ENCODE measurements at regions not wholly inside any gene's neighbourhood (a gene's known extent, or its start where the extent isn't known, plus 50 kb on each side); places are given as distances from the start of the nearest gene placed in this dataset.

DNA sequence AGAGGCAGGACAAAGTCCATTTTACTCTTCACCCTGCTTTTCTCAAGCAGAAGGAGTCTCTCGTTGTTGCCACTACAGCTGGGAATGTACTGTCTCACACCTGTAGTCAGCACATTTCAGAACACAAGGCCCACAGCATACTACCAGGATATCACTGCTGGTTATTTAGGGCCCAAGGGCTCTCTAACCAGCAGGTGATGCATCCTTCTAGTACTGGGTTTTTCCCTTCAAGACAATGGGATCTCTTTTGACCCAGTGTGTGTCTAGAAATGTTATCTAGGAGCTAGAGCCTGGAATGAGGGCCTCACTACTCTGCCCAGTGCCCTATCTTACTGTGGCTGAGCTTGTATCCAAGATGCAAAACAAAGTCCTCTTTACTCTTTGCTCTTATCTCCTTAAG is 235.1 kb upstream of the PRR16 start:
- no peak for ATAC-seq
- H3K27ac Mint-ChIP-seq, result no peak overlapping the region
- H3K9me3 Mint-ChIP-seq, result peaks cover 17% of the 10 kb centered on the region
- no peaks in the 10 kb centered on the region for H3K36me3 Mint-ChIP-seq (ENCODE audit: low read depth)
- no peak overlapping the region for H3K4me3 Mint-ChIP-seq
- no peaks in the 10 kb centered on the region for H3K27me3 Mint-ChIP-seq
- no peak for DNase-seq
- H3K4me1 Mint-ChIP-seq, result no peaks in the 10 kb centered on the region

DNA sequence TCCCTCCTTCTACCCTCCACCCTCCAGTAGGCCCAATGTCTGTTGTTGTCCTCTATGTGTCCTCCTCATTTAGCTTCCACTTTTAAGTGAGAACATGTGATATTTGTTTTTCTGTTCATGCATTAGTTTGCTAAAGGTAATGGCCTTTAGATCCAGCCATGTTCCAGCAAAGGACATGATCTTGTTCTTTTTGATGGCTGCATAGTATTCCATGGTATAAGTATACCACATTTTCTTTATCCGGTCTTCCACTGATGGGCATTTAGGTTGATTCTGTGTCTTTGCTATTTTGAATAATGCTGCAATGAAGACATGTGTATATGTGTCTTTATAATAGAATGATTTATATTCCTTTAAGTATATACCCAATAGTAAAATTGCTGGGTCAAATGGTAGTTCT is 232.5 kb upstream of the PRR16 start:
- no peak overlapping the region for H3K27ac Mint-ChIP-seq
- ATAC-seq (no peak), DNase-seq (no peak)
- no peak overlapping the region for H3K4me3 Mint-ChIP-seq
- no peaks in the 10 kb centered on the region for H3K36me3 Mint-ChIP-seq (ENCODE audit: low read depth)
- H3K4me1 Mint-ChIP-seq, result no peaks in the 10 kb centered on the region
- H3K27me3 Mint-ChIP-seq, result peaks cover 2% of the 10 kb centered on the region
- peaks cover 17% of the 10 kb centered on the region for H3K9me3 Mint-ChIP-seq

DNA sequence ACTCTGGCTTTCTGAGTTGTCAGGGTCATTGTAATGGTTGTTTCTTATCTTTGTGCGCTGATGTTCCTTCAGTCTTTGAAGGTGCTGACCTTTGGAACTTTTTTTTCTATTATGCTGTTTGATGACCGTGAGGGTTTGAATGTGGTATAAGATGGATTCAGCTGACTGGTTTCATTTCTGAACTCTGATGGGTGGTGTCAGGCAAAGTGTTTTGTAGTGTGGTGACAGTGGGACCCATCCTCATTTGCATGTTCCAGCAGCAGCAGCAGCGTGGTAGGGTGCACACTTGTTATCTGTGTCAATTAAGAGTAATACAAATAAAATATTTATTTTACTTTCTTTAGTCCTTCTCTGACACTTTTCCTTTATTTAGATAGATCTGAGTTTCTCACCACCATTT is 227.7 kb upstream of the PRR16 start:
- Mint-ChIP-seq H3K27ac (no peak overlapping the region), H3K9me3 (peaks cover 15% of the 10 kb centered on the region), H3K4me3 (no peak overlapping the region), H3K27me3 (peaks cover 3% of the 10 kb centered on the region), H3K36me3 (ENCODE audit: low read depth) (no peaks in the 10 kb centered on the region), H3K4me1 (no peaks in the 10 kb centered on the region)
- DNase-seq (no peak), ATAC-seq (no peak)

DNA sequence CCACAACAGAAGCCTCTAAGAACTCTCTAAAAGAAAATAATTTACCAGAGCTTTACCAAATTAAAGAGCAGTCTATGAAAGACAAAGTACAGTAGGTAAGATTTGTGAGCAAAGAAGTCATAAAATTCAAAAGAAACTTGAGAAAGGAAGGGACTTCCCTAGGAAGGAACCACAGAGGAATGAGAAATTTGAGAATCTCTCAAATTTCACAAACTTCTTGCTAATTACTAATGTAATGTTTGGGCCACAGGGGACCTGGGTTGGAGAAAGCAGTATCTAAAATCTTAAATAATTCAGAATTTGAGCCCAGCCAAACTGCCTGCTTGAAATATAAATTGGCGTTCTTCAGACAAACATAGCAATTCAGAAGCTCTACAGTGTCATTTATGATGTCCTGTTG is 225.0 kb upstream of the PRR16 start:
- peaks cover 7% of the 10 kb centered on the region for H3K9me3 Mint-ChIP-seq
- ATAC-seq, result no peak
- H3K27ac Mint-ChIP-seq, result no peak overlapping the region

DNA sequence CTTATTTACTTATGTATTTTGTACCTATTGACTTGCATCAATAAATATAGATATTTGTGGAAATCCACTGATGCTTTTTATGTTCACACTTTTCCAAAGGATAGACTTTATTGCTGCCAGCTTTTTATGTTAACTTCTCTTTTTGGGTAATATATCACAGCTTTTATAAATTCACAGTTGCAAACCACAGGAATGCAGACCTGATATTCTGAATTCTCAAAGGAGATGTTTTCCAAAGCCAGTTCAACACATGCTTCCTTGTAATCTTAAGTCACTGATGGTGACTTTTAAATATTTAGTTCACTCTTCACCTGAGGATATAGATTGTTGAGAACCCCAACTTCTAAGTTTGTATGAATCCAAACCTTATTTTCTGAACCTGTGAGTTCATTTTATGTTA is 223.4 kb upstream of the PRR16 start:
- ATAC-seq, result no peak
- Mint-ChIP-seq H3K27me3 (peaks cover 2% of the 10 kb centered on the region), H3K4me1 (no peaks in the 10 kb centered on the region), H3K27ac (no peak overlapping the region), H3K9me3 (no peaks in the 10 kb centered on the region), H3K4me3 (no peak overlapping the region), H3K36me3 (ENCODE audit: low read depth) (no peaks in the 10 kb centered on the region)
- no peak for DNase-seq

More for the DNA sequence above, 225.0 kb upstream of the PRR16 start:
- H3K4me1 Mint-ChIP-seq, result no peaks in the 10 kb centered on the region
- H3K36me3 Mint-ChIP-seq (ENCODE audit: low read depth), result no peaks in the 10 kb centered on the region
- H3K4me3 Mint-ChIP-seq, result no peak overlapping the region
- peaks cover 3% of the 10 kb centered on the region for H3K27me3 Mint-ChIP-seq
- no peak for DNase-seq

DNA sequence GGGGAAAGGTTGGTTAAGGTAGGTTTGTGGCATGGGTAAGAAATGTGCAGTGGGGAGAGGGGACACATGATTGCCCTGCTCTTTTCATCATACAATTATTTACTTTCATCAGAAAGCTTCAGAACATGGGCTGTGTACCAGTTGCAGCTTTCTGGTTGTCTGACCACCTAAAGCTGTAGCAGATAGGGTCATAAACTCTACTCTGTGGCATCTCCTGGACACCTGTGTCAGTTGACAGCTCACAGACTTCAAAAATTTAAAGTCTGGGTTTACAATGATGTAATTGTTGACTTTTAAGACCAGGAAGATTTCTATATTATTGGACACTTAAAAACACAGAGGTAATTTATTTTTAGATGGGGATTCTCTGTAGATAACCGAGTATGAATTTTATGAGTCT is 222.7 kb upstream of the PRR16 start:
- H3K27ac Mint-ChIP-seq, result no peak overlapping the region
- H3K4me1 Mint-ChIP-seq, result no peaks in the 10 kb centered on the region
- no peaks in the 10 kb centered on the region for H3K36me3 Mint-ChIP-seq (ENCODE audit: low read depth)
- no peak overlapping the region for H3K4me3 Mint-ChIP-seq
- no peaks in the 10 kb centered on the region for H3K9me3 Mint-ChIP-seq
- H3K27me3 Mint-ChIP-seq, result peaks cover 2% of the 10 kb centered on the region
- ATAC-seq, result no peak
- no peak for DNase-seq

DNA sequence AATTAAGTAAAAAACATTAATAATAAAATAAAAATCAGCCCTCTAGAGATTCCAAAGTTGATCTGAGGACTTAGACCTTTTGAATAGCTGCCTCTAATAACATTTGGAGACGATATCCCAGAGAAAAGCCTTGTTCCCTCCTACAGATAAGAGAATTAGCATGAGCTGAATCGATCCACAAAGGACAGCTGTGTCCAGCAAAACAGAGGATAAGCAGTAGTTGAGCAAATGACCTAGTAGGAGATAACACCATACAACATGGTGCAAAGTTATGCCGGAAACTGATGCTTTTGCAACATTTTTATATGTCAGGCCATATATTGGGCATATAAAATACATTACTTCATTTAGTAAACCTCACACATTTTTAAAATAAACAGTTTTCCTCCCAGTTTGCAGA is 212.2 kb upstream of the PRR16 start:
- ATAC-seq (no peak), DNase-seq (no peak)
- Mint-ChIP-seq H3K27me3 (no peaks in the 10 kb centered on the region), H3K4me3 (no peak overlapping the region), H3K9me3 (no peaks in the 10 kb centered on the region), H3K27ac (no peak overlapping the region), H3K36me3 (ENCODE audit: low read depth) (no peaks in the 10 kb centered on the region), H3K4me1 (no peaks in the 10 kb centered on the region)

DNA sequence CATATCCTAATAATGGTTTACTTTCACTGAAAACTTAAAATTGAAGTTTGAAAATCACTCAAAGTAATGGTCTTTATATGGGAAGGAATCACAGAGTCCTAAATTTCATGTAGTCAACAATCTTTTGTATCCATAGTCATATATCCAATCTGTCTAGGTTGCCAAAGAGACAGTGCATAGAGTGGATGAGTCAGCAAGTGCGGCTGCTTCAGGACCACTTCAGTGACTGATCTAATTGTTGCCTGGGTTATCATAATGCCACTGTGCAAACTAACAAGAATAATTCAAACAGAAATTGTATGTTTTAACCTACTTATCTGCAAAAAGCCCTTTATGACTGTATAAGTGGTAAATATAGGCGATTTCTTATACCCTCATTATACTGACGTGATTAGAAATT is 211.3 kb upstream of the PRR16 start:
- ATAC-seq, result no peak
- Mint-ChIP-seq H3K4me3 (no peak overlapping the region), H3K9me3 (no peaks in the 10 kb centered on the region), H3K4me1 (no peaks in the 10 kb centered on the region), H3K27me3 (no peaks in the 10 kb centered on the region), H3K36me3 (ENCODE audit: low read depth) (no peaks in the 10 kb centered on the region), H3K27ac (no peak overlapping the region)
- no peak for DNase-seq

DNA sequence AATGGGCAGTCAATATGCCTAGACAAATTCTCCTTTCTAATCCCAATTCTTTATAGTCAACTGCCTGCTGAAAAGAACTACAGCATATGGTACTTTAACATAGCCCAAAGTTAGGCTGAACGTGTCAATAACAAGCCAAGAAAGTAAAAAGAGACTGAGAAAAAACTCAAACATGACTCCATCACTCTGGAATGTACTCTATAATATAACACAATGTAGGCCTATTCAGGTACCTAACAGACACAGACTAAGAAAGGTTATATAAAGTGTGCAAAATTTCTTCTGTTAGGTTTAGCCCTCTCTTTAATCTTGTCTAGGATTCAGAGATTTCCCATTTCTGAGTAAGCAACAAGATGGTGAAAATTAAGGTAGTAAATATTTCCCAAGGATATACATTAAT is 209.7 kb upstream of the PRR16 start:
- DNase-seq (no peak), ATAC-seq (no peak)
- Mint-ChIP-seq H3K4me3 (no peak overlapping the region), H3K36me3 (ENCODE audit: low read depth) (no peaks in the 10 kb centered on the region), H3K27ac (no peak overlapping the region), H3K9me3 (no peaks in the 10 kb centered on the region), H3K4me1 (no peaks in the 10 kb centered on the region), H3K27me3 (no peaks in the 10 kb centered on the region)

DNA sequence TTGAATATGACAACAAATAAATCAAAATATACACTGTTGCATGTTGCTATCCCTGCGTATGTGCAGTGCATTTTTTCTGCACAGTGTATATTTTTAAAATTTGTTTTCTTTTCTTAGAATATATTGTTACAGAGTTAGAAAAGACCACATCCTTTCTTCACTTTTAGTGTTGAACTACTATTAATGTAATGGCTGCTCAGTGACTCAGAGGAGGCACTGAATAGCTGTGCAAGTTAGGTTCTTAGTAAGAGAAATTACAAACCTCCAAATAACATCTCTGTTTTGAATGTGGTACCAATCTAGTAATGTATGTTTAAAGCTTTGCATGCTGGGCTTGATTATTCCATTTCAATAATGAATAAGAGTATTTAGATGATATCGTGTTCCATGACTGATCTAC is 208.9 kb upstream of the PRR16 start:
- no peak for ATAC-seq
- H3K27ac Mint-ChIP-seq, result no peak overlapping the region
- H3K27me3 Mint-ChIP-seq, result no peaks in the 10 kb centered on the region
- no peak for DNase-seq
- no peaks in the 10 kb centered on the region for H3K4me1 Mint-ChIP-seq
- no peaks in the 10 kb centered on the region for H3K9me3 Mint-ChIP-seq
- H3K36me3 Mint-ChIP-seq (ENCODE audit: low read depth), result no peaks in the 10 kb centered on the region
- no peak overlapping the region for H3K4me3 Mint-ChIP-seq

DNA sequence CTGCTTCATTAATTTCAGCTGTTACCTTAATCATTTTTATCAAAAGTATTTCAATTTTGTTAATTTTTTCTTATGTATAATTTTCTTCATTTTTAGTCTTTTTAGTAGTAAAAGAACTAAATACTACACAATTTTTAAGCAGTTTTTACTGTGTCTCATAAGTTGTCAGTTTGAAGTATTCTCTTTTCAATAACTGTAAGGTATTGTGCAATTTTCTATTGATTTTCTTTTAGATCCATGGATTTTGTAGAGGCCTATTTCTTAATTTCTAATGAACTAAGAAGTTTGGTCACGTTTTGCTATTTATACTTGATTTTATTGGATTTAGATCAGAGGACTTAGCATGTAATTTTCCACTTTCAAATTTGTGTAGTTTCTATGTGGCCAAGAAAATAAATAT is 207.7 kb upstream of the PRR16 start:
- no peak overlapping the region for H3K4me3 Mint-ChIP-seq
- no peaks in the 10 kb centered on the region for H3K36me3 Mint-ChIP-seq (ENCODE audit: low read depth)
- H3K27ac Mint-ChIP-seq, result no peak overlapping the region
- no peaks in the 10 kb centered on the region for H3K9me3 Mint-ChIP-seq
- H3K4me1 Mint-ChIP-seq, result no peaks in the 10 kb centered on the region
- ATAC-seq, result no peak
- H3K27me3 Mint-ChIP-seq, result no peaks in the 10 kb centered on the region
- no peak for DNase-seq

DNA sequence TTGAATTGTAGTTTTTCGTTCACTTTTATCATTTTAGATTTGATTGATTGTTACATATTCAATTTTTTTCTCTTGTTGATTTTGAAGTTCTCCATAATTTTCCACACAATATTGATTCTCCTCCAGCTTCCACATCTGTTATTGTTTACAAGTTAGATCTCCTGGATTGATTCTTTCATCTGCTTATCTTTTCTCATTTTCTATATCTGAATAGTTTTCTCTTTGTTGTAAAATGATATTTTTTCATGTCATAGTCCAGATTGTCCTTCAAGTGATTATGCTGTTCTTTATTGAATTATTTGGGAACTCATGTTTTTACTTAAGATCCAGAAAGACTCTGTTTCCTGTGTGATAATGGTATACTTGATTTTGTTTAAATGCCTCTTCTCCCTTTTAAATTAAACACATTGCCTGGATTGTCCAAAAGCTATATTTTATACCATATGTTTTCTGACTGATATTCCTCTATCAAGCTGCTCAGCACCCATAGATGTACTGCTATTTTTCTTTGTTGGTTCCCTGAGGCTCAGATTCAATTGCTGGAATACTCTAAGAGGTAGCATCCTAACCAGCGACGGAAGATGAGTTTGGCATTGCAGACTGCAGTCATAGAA is 206.6 kb upstream of the PRR16 start:
- Mint-ChIP-seq H3K4me1 (no peaks in the 10 kb centered on the region), H3K27me3 (no peaks in the 10 kb centered on the region), H3K27ac (no peak overlapping the region), H3K9me3 (no peaks in the 10 kb centered on the region), H3K4me3 (no peak overlapping the region), H3K36me3 (ENCODE audit: low read depth) (no peaks in the 10 kb centered on the region)
- no peak for ATAC-seq
- no peak for DNase-seq

DNA sequence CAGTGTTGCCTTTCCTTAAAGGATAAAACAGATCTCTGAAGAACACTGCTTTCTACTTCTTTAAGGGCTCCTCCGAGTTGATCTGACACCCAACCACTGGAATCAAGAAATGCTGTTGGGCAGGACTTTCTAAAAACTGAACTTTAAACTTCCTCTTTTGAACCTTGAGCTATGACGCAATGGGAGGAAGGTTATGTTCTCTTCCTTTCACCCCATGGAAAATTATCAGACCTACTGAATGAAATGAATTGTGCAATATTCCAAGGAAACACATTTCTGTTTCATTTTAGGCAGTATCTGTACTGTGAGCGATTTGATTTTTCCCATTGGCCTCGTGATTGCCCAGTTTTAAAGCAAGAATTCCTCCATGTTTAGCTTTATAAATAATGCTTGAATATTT is 206.0 kb upstream of the PRR16 start:
- Mint-ChIP-seq H3K9me3 (no peaks in the 10 kb centered on the region), H3K4me3 (no peak overlapping the region), H3K27ac (no peak overlapping the region), H3K36me3 (ENCODE audit: low read depth) (no peaks in the 10 kb centered on the region), H3K4me1 (no peaks in the 10 kb centered on the region), H3K27me3 (no peaks in the 10 kb centered on the region)
- ATAC-seq (no peak), DNase-seq (no peak)

DNA sequence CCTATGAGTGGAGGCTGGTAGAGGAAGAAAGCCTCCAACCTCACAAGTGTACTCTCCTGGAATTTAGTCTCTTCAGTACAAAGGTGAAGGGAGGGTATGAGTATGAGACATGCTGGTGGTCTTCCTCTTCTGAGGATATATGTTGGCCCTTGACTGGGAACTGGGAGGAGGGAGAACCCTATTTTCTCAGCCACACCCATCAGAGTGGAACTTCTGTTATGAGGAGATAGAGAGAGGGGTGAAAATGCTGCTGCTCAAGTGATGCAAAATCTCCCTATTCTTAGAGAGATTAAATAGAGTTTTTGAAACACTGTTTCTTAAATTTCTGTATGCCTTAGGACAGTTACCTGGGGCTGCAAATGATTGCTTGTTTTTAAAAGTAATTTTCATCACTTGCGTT is 203.4 kb upstream of the PRR16 start:
- Mint-ChIP-seq H3K4me1 (no peaks in the 10 kb centered on the region), H3K36me3 (ENCODE audit: low read depth) (no peaks in the 10 kb centered on the region), H3K4me3 (no peak overlapping the region), H3K27me3 (no peaks in the 10 kb centered on the region), H3K9me3 (no peaks in the 10 kb centered on the region), H3K27ac (no peak overlapping the region)
- no peak for ATAC-seq
- no peak for DNase-seq

DNA sequence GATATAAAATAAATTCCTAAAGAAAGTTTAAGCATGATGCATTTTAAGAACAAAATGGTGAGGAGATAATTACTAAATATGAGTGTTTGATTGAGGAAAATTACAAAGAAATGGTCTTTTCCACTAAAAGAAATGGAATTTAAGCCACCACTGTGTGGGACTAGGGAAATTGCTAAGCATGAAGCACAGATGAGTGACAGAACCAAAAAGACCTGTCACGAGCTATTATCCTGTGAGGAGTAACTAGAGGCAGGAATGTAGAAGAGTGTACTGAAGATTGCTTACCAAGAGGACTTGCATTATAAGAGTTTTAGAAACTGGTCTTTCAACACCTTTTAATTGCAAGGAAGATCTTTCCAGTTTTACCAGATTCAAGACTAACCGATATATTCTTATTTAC is 193.6 kb upstream of the PRR16 start:
- Mint-ChIP-seq H3K9me3 (no peaks in the 10 kb centered on the region), H3K27ac (no peak overlapping the region), H3K4me3 (no peak overlapping the region), H3K36me3 (ENCODE audit: low read depth) (no peaks in the 10 kb centered on the region), H3K27me3 (no peaks in the 10 kb centered on the region), H3K4me1 (no peaks in the 10 kb centered on the region)
- no peak for DNase-seq
- no peak for ATAC-seq

DNA sequence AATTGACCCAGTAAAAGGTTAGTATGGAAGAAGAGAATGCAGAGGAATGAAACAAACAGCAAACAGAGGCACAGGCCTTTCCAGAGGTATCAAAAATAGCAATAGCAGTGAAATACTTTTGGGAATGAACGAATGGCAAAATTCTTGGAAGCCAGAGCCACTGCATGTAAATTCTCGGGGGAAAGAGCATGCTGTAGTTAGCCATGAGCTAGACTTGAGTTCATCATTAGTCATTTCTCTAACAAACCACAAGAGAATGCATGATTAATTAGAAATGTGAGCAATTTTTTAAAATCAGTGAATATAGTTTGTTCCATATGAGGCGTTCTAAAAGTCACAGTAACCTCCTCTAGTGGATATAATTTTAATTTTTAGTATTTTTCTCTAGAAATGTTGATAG is 170.3 kb upstream of the PRR16 start:
- DNase-seq (no peak), ATAC-seq (no peak)
- Mint-ChIP-seq H3K4me3 (no peak overlapping the region), H3K27ac (no peak overlapping the region), H3K36me3 (ENCODE audit: low read depth) (no peaks in the 10 kb centered on the region), H3K4me1 (no peaks in the 10 kb centered on the region), H3K9me3 (no peaks in the 10 kb centered on the region), H3K27me3 (no peaks in the 10 kb centered on the region)
